ENCODE measurements at regions not wholly inside any gene's neighbourhood (a gene's known extent, or its start where the extent isn't known, plus 50 kb on each side); places are given as distances from the start of the nearest gene placed in this dataset.

GRCh38 chr3:13951184-13951583, 71.3 kb upstream of the WNT7A start:
- dilution Hi-C loops (cut with MboI; ENCODE audit: extremely low pct_ligation_motif_present, low sequenced_read_pairs) = no loop called here

More at GRCh38 chr3:13951184-13951583, 71.3 kb upstream of the WNT7A start:
- Histone ChIP-seq H3K36me3 (ENCODE audit: control insufficient read depth in 2 of 2, extremely low read depth in 1 of 2, insufficient read depth in 2 of 2, low read length in 2 of 2) (no peaks in the 10 kb centered on the region), H3K27ac (ENCODE audit: insufficient read depth, low read depth, low read length) (no peak overlapping the region), H3K9me3 (replicated peaks; ENCODE audit: control insufficient read depth, insufficient read depth, low read length) (no peaks in the 10 kb centered on the region), H3K4me1 (ENCODE audit: control insufficient read depth, extremely low read depth, insufficient read depth, low read length) (no peaks in the 10 kb centered on the region), H4K20me1 (replicated peaks; ENCODE audit: control insufficient read depth, extremely low read depth, insufficient read depth, low read length) (no peaks in the 10 kb centered on the region), H3K9me1 (replicated peaks; ENCODE audit: control insufficient read depth, extremely low read depth, insufficient read depth, low read length) (no peaks in the 10 kb centered on the region), H2AFZ (ENCODE audit: low read depth, low read length) (no peak overlapping the region), H3K4me3 (replicated peaks in 1 of 3; ENCODE audit: insufficient read depth in 1 of 3, low read depth in 1 of 3, low read length in 3 of 3) (no peak overlapping the region), H3K4me2 (ENCODE audit: insufficient read depth, low read length) (no peak overlapping the region), H3K27me3 (ENCODE audit: control insufficient read depth in 2 of 2, insufficient read depth in 2 of 2, low read length in 2 of 2) (no peaks in the 10 kb centered on the region), H3K79me2 (ENCODE audit: control insufficient read depth, insufficient read depth, low read length) (no peaks in the 10 kb centered on the region), H3K9ac (replicated peaks; ENCODE audit: extremely low read depth, insufficient read depth, low read length) (no peak overlapping the region)
- TF ChIP-seq MYC (IDR thresholded peaks at IDR 0.05; ENCODE audit: low read depth, low read length) (no peak), POLR2AphosphoS5 (IDR thresholded peaks at IDR 0.05; ENCODE audit: insufficient read depth, low read depth, low read length) (no peak), CTCF (IDR thresholded peaks at IDR 0.05; ENCODE audit: extremely low read depth in 1 of 2, insufficient read depth in 1 of 2, low read depth in 1 of 2, low read length in 2 of 2) (no peak), EZH2 (IDR thresholded peaks at IDR 0.05; ENCODE audit: borderline replicate concordance, low read depth, low read length, severe bottlenecking) (no peak), POLR2A (IDR thresholded peaks at IDR 0.05; ENCODE audit: low read depth, low read length) (no peak), FOS (IDR thresholded peaks at IDR 0.05; ENCODE audit: borderline replicate concordance, insufficient read depth, low read length) (no peak), JUN (IDR thresholded peaks at IDR 0.05; ENCODE audit: borderline replicate concordance, insufficient read depth, insufficient read length, low read depth) (no peak), MAX (IDR thresholded peaks at IDR 0.05; ENCODE audit: insufficient read depth, insufficient read length) (no peak), GATA2 (IDR thresholded peaks at IDR 0.05; ENCODE audit: insufficient read depth, insufficient read length, low read depth, low read length) (no peak)
- intact Hi-C loops (cut with micrococcal nuclease) = no loop called here
- no peak for FAIRE-seq
- no TSS peak for BruUV-seq (replicated peaks)
- CTCF ChIA-PET = no interaction called here
- no peak for DNase-seq (ENCODE audit: low read depth, low spot score)
- POLR2A ChIA-PET = no interaction called here

All from endothelial cell of umbilical vein (primary cell).